NCI-H2171 treated with DMSO at 0.1 percent for 48 hours (cell line): ENCODE measurements at regions not wholly inside any gene's neighbourhood (a gene's known extent, or its start where the extent isn't known, plus 50 kb on each side); places are given as distances from the start of the nearest gene placed in this dataset.
"Not testable (repeated sequence)": the region's sequence is repeated elsewhere in the genome, so short reads cannot be mapped to it uniquely, and the experiment has no call there.

Experiments used
- DNase-seq: peaks from one replicate; lab custom pipeline; 2025; lab: John Stamatoyannopoulos, UW

DNA sequence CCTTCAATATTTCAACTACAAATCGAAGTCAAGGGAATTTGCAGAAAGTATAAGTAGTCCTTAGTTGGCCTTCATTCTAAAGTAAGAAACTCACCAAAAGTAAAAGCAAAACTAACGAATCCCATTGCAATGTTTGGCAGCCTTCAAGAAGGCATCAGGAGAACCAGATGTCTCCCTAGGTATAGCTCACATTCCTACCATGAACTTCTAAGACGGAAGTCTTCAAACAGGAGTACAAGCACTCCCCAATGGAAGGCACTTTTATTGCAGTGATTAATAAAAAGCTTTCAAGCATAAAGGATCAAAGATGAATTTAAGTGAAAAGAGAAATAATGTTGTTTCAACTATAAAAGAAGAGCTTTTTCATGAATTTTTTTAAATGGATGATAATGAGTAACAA is 236.0 kb upstream of the NR5A2 start:
- DNase-seq, result no peak

DNA sequence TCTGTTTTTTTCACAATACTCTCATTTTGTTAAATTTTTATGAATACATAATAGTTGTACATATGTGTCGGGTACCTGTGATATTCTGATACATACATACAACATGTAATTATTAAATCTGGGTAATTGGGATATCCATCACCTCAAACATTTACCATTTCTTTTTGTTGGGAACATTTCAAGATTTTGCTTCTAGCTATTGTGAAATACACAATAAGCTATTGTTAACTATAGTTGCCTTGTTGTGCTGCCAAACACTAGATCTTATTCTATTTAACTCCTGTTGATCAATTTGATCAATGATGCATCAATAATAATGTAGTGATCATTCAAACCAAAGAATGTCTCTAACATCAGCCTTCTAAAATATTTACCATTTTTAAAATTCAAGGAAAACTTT is 234.6 kb upstream of the NR5A2 start:
- DNase-seq, result no peak

DNA sequence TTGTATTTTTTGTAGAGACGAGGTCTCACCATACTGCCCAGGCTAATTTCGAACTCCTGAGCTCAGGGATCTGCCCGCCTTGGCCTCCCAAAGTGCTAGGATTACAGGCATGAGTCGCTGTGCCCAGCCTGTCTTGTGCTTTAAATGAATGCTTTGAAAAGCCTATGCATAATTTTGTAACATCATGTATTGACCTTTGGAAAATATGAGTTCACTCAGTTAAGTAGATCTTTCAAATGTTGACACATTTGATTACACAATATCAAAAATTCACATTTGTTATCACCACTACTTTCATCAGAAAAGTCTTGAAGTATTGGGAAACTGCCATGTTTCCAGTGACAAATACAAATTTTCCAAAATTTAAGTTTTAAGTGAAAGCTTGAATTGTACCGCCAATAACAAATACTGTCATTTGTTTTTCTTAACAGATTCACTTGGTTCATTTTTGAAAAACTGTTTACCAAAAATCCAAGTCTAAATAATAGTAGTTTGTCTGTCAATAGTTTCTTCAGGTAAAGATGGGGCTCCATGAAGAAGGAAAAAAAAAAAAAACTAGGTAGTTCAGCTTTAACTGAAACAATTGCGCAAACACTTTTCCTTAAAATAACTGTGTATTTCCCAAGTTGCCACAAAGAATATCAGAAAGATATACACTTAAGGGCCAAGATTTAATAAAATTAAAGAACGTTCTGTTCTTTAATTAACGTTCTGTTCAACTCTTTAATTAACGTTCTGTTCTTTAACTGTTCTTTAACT is 233.2 kb upstream of the NR5A2 start:
- no peak for DNase-seq

DNA sequence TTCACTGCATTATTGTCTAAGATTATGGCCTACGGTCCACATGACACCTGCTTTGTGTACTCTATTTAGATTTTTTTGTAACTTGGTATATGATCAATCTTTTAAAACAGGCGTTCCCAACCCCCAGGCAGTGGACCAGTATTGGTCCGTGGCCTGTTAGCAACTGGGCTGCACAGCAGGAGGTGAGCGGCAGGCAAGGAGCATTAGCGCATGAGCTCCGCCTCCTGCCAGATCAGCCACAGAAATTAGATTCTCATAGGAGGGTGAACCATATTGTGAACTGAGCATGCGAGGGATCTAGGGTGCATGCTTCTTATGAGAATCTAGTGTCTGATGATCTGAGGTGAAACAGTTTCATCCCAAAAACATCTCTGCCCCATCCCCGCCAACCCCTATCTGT is 228.4 kb upstream of the NR5A2 start:
- no peak for DNase-seq

DNA sequence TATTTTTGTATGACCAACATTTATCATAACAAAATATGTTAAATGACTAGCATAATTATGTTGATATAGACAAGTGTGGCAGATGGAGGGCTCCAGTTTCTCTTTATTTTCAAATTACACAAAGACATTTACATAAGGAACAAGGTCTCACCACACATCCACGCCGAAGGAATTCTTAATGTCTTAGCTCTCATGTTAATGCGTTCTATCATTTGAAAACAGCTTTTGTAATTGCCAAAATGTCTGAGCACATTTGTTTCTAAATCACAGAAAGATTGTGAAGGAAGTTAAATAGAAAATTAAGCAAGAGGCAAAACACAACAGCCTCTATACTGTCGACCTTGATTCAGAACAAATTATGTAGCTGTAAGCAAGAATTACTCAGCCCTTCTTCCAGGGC is 223.0 kb upstream of the NR5A2 start:
- DNase-seq, result no peak

DNA sequence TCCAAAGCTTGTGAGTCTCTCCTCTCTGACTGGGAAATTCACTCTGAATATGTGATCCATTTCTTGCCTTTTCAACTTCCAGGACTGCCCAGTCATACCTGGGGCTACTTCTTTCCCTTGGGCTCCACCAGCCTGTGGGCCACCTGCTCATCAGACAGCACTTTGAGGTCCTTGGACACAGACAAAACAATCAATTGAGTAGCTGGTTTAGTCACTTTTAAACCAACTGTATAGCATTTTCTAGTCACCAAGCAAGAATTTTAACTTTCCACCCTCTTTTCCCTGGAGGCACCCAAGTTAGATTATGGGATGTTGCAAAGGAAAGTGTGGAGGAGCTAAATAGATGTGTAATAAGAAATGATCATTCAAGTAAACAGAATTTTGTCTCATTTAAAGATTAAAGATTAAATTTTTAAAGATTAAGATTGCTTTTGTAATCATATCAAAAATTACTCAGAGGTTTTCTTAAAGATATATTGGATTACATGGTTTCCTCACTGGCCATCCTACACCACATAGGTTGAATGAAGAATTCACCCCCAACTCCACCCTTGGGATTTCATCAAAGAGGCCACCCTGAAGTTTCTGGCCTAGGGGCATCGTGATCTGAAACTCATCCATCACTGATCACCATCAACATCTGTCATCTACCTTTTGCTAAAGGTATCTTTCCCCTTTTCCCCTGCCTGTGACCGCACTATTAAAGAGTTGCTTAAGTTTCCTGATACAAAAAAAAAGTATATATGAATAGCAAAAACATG is 219.2 kb upstream of the NR5A2 start:
- DNase-seq, result no peak

DNA sequence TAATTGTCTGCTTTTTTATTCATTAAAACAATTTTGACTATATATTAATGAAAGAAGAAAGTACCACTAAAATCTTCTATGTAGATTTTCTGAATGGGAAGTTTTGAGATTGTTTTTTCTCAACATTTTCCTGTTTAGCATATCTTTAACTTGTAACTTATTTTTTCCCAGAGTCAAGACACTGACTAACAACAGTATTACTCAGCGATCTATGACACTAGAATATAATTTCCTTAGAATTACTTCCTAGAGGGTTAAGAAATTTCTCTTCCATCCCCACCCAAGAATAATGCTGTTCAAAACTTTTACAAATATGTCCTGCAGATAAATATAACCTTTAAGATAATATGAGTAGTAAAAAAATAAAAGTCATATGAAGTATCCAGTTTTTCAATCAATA is 218.2 kb upstream of the NR5A2 start:
- no peak for DNase-seq

DNA sequence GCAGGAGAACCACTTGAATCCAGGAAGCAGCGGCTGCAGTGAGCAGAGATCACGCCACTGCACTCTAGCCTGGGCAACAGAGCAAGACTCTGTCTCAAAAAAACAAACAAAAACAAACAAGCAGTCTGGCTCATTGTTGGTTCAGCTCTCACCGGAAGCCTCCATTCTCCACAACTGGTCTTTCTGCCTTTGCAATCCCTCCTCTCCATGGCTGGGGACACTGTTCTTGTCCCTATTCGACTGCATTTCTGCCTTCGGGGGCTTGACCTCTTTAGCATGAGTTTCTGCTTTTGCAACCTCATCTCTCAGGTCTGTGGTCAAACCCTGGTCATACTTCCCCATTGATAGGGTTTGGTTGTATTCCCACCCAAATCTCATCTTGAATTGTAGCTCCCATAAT is 216.3 kb upstream of the NR5A2 start:
- no peak for DNase-seq

DNA sequence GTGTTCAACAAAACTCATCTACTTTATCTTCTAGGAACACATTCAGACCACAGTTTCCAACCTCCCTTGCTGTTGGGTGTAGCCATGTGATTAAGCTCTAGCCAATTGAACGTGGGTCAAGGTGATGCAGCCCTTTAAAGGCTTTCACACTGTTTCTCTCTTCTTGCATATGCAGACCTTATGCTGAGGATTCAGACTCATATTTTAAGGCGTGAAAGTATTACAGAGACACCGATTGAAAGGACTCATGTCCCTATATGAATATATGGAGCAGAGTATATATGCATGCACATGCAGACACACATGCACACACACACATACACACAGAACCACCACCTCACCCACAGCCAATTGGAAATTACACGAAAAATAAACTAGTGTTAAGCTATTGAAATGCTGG is 214.3 kb upstream of the NR5A2 start:
- no peak for DNase-seq

DNA sequence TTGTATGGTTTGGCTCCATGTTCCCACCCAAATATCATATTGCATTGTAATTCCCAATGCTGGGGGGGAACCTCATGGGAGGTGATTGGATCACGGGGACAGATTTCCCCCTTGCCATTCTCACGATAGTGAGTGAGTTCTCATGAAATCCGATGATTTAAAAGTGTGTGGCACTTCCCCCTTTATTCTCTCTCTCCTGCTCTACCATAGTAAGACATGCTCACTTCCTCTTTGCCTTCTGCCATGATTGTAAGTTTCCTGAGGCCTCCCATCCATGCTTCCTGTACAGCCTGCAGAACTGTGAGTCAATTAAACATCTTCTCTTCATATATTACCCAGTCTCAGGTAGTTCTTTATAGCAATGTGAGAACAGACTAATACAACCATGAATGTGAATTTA is 211.6 kb upstream of the NR5A2 start:
- DNase-seq, result no peak

DNA sequence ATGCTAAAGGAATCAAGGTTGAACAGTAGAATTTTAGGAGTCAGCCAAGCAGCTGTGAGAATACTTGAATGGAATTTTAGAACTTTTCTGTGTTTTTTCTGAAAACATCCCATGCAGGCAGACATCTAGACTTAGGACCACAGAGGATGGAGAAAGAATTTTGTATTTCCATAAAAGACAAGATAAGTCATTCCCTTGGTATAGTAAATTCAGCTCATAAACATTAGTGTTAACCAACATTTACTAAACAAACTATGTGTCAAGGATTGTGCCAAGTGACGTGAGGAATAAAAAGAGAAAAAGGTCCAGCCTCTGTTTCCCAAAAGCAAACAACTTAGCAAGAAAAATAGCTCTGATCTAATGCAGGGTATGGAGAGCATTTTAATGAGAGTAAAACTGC is 210.2 kb upstream of the NR5A2 start:
- no peak for DNase-seq

DNA sequence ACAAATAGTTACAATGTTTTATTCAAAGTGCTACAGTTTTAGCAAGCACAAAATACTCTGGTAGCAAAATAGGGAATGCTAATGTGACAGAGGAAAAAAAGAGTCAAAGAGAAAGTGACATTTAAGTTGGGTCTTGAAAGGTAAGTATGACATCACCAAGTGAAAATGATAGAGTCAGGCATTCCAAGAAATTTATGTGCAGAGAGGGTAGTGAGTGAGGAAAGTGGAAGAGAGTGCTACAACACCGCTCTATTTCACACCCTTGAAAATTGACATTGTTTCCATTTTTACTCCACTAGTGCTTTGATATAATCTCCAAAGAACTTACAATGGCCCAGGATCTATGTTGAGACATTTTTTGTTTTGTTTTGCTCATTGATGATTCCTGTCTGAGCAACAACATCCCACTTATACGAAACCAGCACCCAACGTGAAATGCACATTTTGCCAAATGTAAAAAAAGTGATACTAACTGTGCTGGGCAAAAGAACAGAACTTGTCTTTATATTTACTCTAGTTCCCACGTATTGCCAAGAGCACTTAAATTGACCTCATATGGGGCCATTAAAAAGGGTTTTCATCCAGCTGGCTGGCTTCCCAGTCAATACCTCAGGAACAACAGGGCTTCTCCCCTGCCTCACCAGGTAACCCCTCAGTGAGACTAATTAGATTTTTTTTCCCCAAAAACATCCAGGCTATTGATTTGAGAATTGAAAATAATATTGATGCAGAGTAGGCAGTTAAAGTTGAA is 206.3 kb upstream of the NR5A2 start:
- DNase-seq, result no peak

DNA sequence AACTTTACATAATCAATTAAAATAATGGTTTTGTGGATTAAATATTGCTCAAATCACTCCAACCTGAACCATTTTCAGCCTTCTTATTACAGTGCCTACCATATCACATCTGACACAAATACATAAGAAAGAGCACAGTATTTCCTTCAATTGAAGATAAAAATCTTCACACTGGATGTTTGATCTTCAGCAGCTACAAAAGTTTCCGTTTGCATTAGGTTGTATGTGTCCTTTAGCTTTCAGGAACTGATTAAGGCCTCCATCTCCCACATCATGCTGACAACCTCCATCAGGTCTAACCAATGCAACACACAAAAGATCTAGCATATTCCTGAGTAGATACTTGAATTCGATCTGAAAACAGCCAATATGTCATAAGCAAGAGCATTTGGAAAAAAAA is 195.1 kb upstream of the NR5A2 start:
- no peak for DNase-seq

DNA sequence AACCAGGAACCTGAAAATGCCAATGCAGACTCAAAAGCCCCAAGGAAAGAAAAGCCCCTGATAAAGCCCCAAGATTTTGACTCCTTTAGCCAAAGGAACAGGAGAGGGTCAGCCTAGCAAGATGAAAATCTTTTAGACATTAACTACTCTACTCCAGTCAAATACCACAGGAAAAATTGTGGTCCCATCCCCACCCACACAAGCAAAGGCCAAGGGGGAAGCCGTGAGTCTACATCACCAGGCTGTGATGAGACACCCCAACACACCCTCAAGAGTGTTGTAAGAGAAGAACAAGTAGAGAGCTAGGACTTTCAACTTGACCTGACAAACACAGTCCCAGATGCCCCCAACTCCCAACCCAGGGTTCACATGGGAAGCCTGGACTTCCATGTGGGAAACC is 192.8 kb upstream of the NR5A2 start:
- no peak for DNase-seq

DNA sequence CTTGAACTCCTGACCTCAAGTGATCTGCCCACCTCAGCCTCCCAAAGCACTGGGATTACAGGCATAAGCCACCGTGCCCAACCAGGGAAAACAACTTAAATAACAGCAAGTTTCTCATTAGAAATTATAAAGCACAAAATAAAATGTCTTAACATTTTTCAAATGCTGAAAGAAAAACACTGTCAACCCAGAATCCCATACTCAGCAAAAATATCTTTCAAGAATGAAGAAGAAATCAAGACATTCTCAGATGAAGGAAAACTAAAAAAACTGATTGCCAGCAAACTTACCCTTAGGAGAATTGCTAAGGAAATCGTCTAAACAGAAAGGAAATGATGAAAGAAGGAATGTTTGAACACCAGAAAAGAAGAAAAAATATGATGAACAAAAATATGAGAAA is 191.1 kb upstream of the NR5A2 start:
- no peak for DNase-seq

DNA sequence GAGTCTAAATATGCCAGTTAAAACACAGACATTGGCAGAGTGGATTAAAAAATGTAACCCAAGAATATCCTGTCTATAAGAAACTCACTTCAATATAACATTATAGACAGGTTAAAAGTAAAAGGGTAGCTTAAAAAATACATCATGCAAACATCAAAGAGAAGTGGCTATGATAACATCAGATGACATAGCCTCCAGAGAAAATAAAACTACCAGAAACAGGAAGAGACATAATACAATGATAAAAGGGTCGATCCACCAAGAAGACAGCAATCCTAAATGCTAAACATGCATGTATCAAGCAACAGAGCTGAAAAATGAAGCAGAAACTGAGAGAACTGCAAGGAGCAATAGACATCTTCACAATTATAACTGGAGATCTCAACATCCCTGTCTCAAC is 190.2 kb upstream of the NR5A2 start:
- no peak for DNase-seq

DNA sequence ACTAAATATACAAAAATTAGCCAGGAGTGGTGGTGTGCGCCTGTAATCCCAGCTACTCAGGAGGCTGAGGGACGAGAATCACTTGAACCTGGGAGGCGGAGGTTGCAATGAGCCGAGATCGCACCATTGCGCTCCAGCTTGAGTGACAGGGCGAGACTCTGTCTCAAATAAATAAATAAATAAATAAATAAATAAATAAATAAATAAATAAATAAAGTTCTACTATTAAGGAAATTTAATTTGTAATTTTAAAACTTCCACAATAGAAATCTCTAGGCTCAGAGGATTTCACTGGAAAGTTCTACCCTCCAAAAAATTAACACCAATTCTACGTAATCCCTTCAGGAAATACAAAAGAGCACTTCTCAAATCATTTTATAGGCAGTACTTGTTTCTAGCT is 187.9 kb upstream of the NR5A2 start:
- not testable (repeated sequence) for DNase-seq

DNA sequence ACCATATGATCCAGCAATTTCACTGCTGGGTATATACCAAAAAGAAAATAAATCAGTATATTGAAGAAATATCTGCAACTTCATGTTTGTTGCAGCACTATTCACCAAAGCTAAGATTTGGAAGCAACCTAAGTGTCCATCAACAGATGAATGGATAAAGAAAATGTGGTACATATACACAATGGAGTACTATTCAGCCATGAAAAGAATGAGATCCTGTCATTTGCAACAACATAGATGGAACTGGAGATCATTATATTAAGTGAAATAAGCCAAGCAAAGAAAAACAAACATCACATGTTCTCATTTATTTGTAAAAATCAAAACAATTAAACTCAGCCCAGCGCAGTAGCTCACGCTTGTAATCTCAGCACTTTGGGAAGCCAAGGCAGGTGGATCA is 184.4 kb upstream of the NR5A2 start:
- not testable (repeated sequence) for DNase-seq

DNA sequence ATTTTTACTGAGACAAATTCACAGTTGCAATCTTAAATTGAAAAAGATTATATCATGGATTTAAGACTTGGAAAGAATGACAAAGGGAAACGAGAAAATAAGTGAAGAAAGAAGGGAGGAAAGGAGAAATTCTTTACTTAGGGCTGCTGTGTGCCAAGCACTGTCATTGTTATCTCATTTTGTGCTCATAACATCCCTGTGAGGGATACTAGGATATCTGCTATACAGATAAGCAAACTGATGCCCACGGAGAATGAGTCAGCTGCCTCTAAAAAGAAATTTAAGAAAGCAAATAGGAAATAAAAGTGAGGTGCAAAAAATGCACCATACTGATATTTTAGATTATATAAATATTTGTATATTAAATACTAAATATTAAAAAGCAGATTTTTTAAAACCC is 183.6 kb upstream of the NR5A2 start:
- no peak for DNase-seq

DNA sequence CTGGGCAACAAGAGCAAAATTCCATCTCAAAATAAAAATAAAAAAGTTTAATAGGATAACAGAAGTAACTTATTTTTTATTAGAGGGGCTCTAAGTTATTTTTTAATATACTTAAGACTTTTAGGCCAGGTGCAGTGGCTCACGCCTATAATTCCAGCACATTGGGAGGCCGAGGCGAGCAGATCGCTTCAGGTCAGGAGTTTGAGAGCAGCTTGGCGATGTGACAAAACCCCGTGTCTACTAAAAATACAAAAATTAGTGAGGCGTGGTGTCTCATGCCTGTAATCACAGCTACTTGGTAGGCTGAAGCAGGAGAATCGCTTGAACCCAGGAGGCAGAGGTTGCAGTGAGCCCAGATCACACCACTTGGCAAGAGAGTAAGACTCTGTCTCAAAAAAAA is 180.5 kb upstream of the NR5A2 start:
- no peak for DNase-seq

DNA sequence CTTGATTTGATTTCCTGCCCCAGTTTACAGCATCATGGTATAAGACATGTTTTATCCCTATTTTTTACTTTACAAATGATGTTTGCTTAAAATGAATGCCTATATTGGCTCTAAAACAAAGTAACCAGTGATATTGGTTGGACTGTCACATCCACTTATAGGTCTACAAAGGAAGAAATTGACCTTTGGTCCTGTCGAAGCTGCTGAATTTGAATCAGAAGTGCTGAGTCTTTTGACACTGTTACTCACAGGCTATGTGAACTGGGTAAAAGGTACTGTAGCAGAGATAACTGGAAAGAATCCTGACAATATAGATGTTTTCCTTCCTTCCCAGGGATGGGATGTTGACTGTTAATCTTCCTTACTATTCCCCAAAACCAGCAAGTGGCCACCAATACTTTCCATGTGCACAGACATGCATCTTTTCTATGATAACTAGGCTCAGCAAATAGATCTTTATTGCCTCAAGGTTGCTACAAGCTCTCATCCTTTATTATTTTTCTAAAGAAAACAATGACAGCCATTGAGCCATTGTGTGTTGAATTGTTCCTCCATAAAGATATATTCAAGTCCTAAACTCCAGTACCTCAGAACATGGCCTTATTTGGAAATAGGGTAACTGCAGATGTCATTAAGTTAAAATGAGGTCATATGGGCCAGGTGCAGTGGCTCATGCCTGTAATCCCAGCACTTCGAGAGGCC is 175.9 kb upstream of the NR5A2 start:
- DNase-seq, result no peak

DNA sequence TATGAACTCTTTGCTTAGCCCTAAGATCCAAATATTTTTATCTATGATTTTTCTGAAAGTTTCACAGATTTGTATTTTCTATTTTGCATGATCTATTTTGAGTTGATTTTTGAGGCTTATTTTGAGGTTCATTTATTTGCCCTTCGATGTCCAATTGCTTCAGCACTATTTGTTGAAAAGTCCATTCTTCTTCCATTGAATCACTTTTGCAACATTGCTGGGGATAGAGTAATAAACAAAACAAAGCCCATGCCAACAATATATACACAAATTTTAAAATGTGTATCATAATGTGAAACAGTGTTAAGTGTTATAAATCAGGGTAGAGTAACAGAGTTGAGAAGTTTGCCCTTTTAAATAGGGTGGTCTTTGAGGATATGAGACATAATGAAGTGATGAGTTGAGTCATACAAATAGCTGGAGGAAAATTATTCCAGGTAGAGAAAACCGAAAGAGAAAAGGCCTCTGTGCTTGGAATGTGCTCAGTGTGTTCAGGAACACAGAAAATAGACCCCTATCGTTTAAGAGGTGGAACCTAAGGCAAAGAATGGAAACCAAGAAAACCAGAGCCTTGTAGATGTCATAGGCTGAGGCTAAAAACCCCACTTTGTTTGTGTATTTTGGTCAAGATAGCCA is 172.7 kb upstream of the NR5A2 start:
- no peak for DNase-seq
